HG03280 (cell line): ENCODE measurements at regions not wholly inside any gene's neighbourhood (a gene's known extent, or its start where the extent isn't known, plus 50 kb on each side); places are given as distances from the start of the nearest gene placed in this dataset.

Source experiments
- ATAC-seq: cut with Tn5 transposase; IDR thresholded peaks from one replicate; pipeline ENCODE4 v1.9.1; 2021; ENCODE audit warnings: mild to moderate bottlenecking, moderate library complexity; ENCODE audit not compliant: unreplicated experiment

DNA sequence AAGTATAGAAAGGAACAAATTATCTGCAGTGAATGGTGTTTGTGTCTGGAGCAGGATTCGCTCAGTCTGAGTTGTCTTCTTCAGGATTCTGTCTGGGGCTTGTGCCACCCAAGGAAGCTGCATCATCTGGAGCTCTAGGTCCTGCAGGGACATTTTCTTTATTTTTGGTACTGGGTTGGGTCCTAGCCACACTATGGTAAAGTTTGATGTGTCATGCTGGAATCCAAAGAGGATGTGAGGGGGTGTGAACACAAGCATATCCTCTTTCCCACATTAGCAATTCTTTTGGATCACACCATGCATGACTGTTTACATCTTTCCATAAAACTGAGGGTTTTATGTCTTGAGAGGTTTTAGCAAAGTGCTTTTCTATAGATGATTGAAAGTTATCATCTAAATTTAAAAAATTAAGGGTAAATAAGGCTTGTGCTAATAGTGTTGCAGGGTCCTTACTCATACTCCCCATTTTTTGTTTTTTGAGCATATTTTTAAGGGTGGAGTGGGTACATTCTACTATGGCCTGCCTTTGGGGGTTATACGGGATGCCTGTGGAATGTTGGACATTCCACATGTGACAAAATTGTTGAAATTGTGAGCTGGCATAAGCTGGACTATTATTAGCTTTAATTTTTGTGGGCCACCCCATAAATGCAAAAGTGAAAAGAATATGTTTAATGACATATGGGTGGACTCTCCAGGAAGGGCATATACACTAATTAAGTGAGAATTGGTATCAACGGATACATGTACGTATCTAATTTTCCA is 152.0 kb upstream of the HMCN1 start:
- no peak for ATAC-seq

DNA sequence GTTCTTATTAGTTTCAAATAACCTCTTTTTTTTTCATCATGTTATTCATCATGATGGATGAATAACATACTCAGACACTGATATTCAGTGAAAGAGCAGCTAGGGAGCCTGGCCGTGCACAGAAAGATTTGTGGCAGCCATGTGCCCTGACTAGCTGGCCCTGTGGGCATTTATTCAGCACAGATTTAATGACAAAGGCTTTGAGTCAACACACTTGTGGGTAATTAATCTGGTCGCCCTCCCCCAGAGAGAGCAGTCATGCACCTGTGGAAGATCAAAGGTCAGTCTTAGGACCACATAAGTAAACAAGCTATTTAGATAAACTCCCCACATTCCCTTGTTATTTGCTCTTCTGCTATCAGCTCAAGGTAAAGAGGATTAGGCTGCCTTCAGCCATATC is 153.2 kb upstream of the HMCN1 start:
- ATAC-seq, result no peak

GRCh38 chr1:185578293-185578692 is 155.9 kb upstream of the HMCN1 start:
- ATAC-seq, result no peak

DNA sequence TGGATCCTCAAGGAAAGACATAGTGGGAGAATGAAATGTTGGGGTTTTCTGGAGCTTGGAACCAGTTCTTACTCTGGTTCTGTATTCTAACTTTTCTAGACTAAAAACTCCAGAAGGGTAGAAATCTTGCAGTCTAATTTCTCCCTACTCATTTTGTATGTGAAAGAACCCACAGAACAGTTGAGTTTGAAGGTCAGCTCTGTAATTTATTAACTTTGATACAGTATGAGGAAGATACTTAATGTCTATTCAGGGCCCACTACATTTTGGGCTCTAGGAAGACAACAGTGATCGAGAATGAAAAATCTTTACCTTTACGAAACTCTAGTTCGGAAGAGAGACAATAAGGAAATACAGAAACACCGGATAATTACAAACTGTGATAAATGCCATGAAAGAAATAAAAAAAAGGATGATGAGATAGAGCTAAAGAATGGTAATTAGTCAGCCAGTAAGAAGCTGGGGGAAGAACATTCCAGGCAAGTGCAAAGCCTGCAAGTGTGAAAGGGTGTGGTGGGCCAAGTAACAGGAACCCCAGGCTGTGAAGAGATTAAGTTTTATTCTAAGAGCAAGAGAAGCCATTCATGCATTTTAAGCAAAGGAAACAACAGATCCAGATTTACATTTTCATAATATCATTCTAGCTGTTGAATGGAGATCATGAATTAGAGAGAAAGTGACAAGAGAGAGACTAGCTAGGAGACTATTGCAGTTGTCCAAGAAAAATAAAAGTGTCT is 159.9 kb upstream of the HMCN1 start:
- ATAC-seq, result no peak

GRCh38 chr1:185573677-185574076 is 160.5 kb upstream of the HMCN1 start:
- ATAC-seq, result no peak

DNA sequence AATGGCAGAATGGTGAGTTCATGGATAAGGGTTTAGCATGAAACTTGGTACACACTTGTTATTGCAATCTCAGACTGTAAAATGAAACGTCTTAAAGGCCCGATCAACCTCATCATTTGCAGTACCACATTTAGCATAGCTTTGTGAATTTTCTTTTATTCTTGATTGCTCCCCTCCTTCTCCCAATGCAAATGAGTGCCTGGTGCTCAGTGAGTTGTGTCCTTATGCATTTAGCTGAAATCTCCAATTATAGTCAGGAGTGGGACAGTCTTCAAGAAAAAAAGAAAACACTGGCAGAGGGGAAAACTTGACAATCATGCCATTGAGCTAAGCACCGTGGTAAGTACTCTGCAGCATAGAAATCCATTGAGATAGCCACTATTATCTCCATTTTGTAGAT is 161.0 kb upstream of the HMCN1 start:
- no peak for ATAC-seq

DNA sequence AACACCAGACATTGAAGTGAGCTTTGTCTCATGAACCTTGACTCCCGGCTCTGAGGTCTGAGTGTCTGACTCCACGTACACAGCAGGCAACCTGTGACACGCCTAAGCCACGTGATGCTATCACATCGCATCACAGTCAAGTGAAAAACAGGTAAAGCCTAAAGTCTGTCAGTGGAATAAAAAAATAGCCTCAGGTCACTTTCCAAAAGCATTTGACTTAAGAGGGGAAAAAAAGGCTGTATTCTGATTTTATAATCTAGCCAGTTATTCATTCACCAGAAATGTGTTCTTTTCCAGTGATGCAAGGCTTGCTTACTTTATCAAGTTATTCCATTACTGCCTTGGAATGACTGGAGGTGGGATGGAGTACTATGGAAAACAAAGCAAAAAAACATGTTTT is 163.2 kb upstream of the HMCN1 start:
- no peak for ATAC-seq

- no peak for ATAC-seq
Measured at GRCh38 chr1:185568155-185569123, 165.8 kb upstream of the HMCN1 start.

- ATAC-seq, result no peak
Measured at GRCh38 chr1:185567440-185567839, 166.8 kb upstream of the HMCN1 start.

DNA sequence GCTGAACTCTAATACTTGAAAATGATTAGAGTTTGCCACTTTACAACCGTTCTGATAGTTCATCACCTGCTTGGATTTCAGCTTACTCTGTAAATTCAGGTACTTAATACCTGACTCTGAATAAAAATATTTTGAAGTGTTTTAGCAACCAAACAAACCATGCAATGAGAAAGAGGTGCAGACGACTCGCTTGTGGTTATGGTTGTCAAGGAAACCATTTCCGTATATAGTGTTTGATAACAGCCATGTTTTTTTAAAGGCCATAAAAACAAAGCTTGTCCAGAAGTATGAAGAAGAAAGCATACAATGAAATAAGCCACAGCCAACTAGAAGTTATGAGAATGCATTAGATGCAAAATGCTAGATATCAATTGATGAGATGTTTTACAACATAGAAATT is 167.2 kb upstream of the HMCN1 start:
- peak; percentile 80 for ATAC-seq

GRCh38 chr1:185565302-185565701 is 168.9 kb upstream of the HMCN1 start:
- no peak for ATAC-seq

DNA sequence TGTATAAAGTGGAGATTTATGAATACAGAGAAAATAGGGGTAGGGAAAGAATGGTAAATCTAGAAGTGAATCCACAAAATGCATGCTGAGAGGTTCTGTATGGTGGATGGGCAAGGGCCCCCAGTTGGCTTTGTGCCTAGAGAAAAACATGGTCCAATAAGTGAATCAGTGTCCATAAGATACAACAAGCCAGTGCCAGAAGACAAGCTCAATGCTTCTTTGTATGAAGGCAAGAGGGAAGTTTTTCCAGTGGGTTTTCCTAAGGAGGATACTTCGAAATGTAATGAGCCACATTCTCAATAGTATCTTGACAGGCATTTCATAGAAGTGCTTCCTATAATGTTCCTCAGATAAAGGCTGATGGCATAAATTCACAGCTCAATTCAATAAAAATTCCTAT is 169.4 kb upstream of the HMCN1 start:
- no peak for ATAC-seq

- no peak for ATAC-seq
Measured at GRCh38 chr1:185562461-185563359, 171.5 kb upstream of the HMCN1 start.

GRCh38 chr1:185561629-185562028 is 172.6 kb upstream of the HMCN1 start:
- no peak for ATAC-seq

DNA sequence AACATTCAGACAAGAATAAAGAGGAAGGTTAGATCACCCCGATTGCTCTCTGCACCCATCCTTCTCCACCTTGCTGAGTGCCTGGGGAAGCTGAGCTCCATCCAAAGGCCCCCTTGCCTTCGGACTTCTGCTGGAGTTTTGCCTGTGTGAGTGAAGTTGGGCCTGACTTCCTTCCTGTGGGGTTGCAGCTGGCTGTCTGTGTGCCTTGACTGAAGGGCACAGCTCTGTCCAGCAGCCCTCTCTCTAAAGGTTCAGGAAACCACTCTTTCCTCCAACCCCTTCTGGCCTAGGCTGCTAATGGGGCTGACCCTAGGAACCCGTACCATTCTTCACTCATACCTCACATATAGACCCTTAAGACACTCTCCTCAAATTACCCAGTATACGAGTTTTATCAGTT is 173.4 kb upstream of the HMCN1 start:
- ATAC-seq, result no peak

- peak; percentile 95 for ATAC-seq
Measured at GRCh38 chr1:185559684-185560331, 174.4 kb upstream of the HMCN1 start.

GRCh38 chr1:185559151-185559550 is 175.0 kb upstream of the HMCN1 start:
- ATAC-seq, result no peak

DNA sequence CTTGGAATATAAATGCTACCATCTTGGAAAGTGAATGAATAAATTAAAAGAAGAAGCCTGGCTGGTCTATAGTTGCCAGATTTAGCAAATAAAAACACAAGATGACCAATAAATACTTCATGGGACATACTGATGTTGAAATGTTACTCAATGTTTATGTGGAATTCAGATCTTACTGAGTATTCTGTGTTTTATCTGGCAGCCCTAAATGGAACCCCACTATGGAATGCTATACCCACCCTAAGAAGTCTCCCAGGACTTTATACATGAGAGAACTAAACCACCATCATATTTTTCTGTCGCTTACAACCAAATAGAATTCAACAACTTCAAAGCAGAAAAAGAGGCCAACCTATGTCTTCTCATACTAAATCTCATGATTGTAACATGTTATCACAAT is 177.6 kb upstream of the HMCN1 start:
- no peak for ATAC-seq

DNA sequence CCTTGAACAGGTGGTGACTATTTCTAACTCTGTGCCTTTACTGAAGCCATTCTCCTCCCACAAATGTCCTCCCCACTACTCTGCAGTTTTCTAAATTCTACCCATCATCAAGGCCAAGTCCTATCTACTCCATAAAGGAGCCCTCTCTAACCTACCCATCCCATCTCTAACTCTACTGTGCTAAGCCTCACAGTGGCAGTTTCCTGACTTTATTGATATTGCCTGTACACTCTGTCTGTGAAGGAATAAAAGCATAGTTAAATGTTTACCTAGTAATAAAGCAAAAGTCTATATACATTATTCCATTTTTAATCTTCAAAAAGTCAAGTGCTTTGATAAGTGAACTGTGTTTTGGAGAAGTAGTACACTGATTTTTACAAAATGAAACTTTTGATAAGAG is 178.4 kb upstream of the HMCN1 start:
- no peak for ATAC-seq

GRCh38 chr1:185551008-185551407 is 183.2 kb upstream of the HMCN1 start:
- ATAC-seq, result no peak
